ENCODE measurements at regions not wholly inside any gene's neighbourhood (a gene's known extent, or its start where the extent isn't known, plus 50 kb on each side); places are given as distances from the start of the nearest gene placed in this dataset.

- no peak overlapping the region for H3K4me2 ChIP-seq (ENCODE audit: insufficient read depth, low read length)
- DNase-seq (ENCODE audit: low read depth, low spot score) (no peak), FAIRE-seq (no peak)
- no peaks in the 10 kb centered on the region for H4K20me1 ChIP-seq (replicated peaks; ENCODE audit: control insufficient read depth, extremely low read depth, insufficient read depth, low read length)
- no peaks in the 10 kb centered on the region for H3K36me3 ChIP-seq (ENCODE audit: control insufficient read depth in 2 of 2, extremely low read depth in 1 of 2, insufficient read depth in 2 of 2, low read length in 2 of 2)
- H3K9ac ChIP-seq (replicated peaks; ENCODE audit: extremely low read depth, insufficient read depth, low read length), result no peak overlapping the region
- CTCF ChIA-PET, result no interaction called here
- H2AFZ ChIP-seq (ENCODE audit: low read depth, low read length), result no peak overlapping the region
- H3K27ac ChIP-seq (ENCODE audit: insufficient read depth, low read depth, low read length), result no peak overlapping the region
- no peaks in the 10 kb centered on the region for H3K9me1 ChIP-seq (replicated peaks; ENCODE audit: control insufficient read depth, extremely low read depth, insufficient read depth, low read length)
- no peaks in the 10 kb centered on the region for H3K79me2 ChIP-seq (ENCODE audit: control insufficient read depth, insufficient read depth, low read length)
- no peaks in the 10 kb centered on the region for H3K4me1 ChIP-seq (ENCODE audit: control insufficient read depth, extremely low read depth, insufficient read depth, low read length)
- TF ChIP-seq GATA2 (IDR thresholded peaks at IDR 0.05; ENCODE audit: insufficient read depth, insufficient read length, low read depth, low read length) (no peak), CTCF (IDR thresholded peaks at IDR 0.05; ENCODE audit: extremely low read depth in 1 of 2, insufficient read depth in 1 of 2, low read depth in 1 of 2, low read length in 2 of 2) (no peak), FOS (IDR thresholded peaks at IDR 0.05; ENCODE audit: borderline replicate concordance, insufficient read depth, low read length) (no peak), JUN (IDR thresholded peaks at IDR 0.05; ENCODE audit: borderline replicate concordance, insufficient read depth, insufficient read length, low read depth) (no peak), EZH2 (IDR thresholded peaks at IDR 0.05; ENCODE audit: borderline replicate concordance, low read depth, low read length, severe bottlenecking) (no peak)
- dilution Hi-C loops (cut with MboI; ENCODE audit: extremely low pct_ligation_motif_present, low sequenced_read_pairs) (no loop called here), intact Hi-C loops (cut with micrococcal nuclease) (no loop called here)
- no peaks in the 10 kb centered on the region for H3K27me3 ChIP-seq (ENCODE audit: control insufficient read depth in 2 of 2, insufficient read depth in 2 of 2, low read length in 2 of 2)
- POLR2A ChIA-PET, result no interaction called here
- BruUV-seq (replicated peaks), result no TSS peak
- H3K4me3 ChIP-seq (replicated peaks in 1 of 3; ENCODE audit: insufficient read depth in 1 of 3, low read depth in 1 of 3, low read length in 3 of 3), result no peak overlapping the region
- no peaks in the 10 kb centered on the region for H3K9me3 ChIP-seq (replicated peaks; ENCODE audit: control insufficient read depth, insufficient read depth, low read length)
Observed at GRCh38 chr14:101508196-101508947, 52.9 kb upstream of the DIO3 start.

Measured in endothelial cell of umbilical vein (primary cell).